Fibroblast of mammary gland (primary cell): ENCODE measurements at regions not wholly inside any gene's neighbourhood (a gene's known extent, or its start where the extent isn't known, plus 50 kb on each side); places are given as distances from the start of the nearest gene placed in this dataset.
"Not testable (repeated sequence)": the region's sequence is repeated elsewhere in the genome, so short reads cannot be mapped to it uniquely, and the experiment has no call there.

Source experiments
- DNase-seq: peaks from one replicate; pipeline ENCODE4 v3.0.0-alpha.2; 2010; ENCODE audit warnings: low read depth
- H3K4me3 ChIP-seq: 2 replicates; pipeline ENCODE4 v1.5.1; 2011; ENCODE audit warnings: low read depth, mild to moderate bottlenecking, low read length, moderate library complexity; ENCODE audit not compliant: control insufficient read depth
- TF ChIP-seq, protein P1 (sequence below): conservative IDR thresholded peaks from 2 replicates; pipeline ENCODE4 v1.5.1; 2011; ENCODE audit warnings: low read depth, low read length, inconsistent platforms; ENCODE audit not compliant: control insufficient read depth, insufficient read depth

DNA sequence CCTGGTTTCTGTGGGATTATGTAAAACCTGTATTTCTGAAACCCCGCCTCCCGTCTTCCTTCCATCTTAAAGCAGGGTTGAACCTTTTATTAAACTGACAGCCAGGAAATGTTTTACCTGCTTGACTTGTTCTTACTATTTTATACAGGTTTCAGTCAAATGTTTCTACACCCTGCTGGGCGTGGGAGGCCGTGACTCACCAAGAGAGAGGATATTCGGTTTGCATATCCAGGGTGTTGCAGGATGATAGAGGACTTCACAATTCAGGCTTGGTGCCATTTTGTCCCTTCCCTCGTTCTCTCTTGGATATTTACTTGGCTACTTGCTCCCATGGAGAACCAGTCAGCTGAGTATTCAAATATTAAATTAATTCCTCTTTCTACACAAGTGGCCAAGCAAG lies 69.7 kb downstream of the ARF6 start:
- no peak overlapping the region for H3K4me3 ChIP-seq
- peak; percentile 25 for DNase-seq
- TF ChIP-seq, protein P1, sequence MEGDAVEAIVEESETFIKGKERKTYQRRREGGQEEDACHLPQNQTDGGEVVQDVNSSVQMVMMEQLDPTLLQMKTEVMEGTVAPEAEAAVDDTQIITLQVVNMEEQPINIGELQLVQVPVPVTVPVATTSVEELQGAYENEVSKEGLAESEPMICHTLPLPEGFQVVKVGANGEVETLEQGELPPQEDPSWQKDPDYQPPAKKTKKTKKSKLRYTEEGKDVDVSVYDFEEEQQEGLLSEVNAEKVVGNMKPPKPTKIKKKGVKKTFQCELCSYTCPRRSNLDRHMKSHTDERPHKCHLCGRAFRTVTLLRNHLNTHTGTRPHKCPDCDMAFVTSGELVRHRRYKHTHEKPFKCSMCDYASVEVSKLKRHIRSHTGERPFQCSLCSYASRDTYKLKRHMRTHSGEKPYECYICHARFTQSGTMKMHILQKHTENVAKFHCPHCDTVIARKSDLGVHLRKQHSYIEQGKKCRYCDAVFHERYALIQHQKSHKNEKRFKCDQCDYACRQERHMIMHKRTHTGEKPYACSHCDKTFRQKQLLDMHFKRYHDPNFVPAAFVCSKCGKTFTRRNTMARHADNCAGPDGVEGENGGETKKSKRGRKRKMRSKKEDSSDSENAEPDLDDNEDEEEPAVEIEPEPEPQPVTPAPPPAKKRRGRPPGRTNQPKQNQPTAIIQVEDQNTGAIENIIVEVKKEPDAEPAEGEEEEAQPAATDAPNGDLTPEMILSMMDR = no peak

DNA sequence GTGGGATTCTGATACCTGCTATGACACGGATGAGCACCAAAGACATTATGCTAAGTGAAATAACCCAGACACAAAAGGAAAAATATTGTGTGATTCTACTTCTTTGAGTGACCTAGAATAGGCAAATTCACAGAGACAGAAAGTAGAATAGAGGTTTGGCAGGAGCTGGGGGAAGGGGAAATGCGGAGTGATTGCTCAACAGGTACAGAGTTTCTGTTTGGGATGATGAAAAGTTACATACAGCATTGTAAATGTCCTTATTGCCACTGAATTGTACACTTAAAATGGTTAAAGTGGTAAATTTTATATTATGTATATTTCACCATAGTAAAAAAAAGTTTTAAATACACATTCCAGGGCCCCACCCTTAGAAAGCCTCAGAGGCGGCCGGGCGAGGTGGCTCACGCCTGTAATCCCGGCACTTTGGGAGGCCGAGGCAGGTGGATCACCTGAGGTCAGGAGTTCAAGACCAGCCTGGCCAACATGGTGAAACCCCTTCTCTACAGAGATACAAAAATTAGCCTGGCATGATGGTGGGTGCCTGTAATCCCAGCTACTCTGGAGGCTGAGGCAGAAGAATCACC lies 72.3 kb downstream of the ARF6 start:
- DNase-seq, H3K4me3 ChIP-seq: not testable (repeated sequence)

DNA sequence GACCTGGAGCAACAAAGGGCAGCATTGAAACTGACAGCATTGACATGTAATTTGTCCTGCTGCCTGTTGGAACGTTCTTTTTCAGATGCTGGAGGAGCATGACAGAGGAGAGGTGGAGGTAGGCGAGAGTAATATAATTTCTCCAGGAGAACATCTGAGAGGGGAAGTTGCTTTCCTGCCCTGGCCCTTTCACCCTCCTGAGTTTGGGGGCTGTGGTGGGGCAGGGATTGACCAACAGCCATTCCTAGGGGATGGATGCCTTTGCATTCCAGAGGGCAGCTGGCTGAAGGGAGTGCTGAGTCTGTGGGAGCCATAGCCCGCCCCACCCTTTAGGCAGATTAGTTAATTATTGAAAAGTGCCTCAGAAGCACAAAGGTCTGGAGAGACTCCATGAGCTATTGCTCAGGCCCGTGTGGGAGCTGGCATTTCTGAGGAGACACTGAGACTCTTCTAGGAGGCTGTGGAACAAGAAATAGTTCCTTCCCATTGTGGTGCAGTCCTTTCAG lies 73.5 kb downstream of the ARF6 start:
- DNase-seq = no peak
- H3K4me3 ChIP-seq = no peak overlapping the region
- TF ChIP-seq, protein P1 = no peak

DNA sequence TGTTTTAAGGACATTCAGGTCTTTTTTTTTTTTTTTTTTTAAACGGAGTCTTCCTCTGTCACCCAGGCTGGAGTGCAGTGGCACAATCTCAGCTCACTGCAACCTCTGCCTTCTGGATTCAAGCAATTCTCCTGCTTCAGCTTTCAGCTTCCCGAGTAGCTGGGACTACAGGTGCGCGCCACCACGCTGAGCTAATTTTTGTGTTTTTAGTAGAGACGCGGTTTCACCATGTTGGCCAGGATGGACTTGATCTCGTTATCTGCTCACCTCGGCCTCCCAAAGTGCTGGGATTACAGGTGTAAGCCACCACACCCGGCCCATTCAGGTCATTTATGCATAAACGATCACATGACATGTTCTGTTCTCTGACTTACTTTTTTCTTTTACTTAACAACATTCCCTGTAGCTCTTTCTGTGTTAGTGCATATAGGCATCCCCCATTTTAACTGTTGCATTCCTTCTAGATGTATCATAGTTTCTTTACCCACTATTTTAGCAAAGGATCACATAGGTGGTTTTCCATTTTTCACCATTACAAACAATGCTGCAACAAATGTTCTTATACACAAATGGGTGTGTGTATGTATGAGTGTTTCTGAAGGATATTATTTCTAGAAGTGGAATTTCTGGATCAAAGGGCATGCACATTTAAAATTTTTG lies 74.2 kb downstream of the ARF6 start:
- H3K4me3 ChIP-seq = no peak overlapping the region
- DNase-seq = no peak
- TF ChIP-seq, protein P1 = no peak

DNA sequence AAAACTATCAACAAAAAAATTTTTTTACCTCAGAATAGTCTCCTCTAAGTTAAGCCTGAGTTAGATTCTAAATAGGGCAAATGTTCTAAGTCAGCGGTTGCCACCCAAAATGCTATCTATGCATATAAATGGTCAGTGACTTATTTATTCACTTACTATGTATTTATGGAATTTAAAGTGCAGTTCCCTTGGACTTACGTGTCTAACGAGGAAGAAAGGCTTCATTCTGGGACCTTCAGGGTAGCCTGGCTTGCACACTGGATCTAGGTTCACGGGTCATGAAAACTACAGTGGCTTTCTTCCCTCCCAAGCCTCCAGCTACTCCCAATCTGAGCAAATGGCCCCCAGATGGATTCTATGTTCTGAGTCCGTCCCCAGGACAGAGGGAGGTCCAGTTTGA lies 77.1 kb downstream of the ARF6 start:
- no peak overlapping the region for H3K4me3 ChIP-seq
- TF ChIP-seq, protein P1 = no peak

DNA sequence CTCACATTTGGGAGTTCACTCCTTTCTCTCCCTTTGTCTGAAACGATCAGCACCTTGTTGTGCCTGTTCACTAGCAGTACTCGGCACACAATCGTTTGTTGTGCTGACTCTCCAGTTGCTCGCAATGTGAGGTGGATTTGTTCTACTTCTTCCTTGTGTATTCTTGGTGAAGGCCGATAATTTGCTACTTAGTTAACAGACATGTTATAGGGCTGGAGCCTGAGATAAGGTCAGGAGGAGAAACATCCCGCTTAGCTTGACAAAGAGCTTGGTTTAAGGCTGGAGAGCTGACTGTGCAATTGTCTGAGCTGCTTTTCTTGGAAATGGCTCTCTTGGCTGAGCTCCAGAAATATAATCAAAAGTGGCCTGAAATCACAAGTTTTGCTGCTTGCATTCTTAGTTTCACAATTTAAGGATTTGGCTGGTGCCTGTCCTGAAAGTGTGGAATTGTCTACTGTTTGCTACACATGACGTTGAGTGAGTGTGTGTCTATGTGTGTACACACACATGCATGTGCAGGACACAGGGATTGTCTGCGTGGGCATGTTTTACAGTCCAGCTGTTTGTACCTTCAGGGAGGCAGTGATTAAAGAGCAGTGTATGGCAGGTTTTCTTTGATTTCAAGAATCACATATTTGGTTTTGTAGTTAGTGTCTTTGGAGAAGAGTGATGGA lies 77.7 kb downstream of the ARF6 start:
- no peak overlapping the region for H3K4me3 ChIP-seq
- TF ChIP-seq, protein P1 = no peak
- DNase-seq = peak; percentile 74

More for the DNA sequence above, 77.1 kb downstream of the ARF6 start:
- DNase-seq = no peak

DNA sequence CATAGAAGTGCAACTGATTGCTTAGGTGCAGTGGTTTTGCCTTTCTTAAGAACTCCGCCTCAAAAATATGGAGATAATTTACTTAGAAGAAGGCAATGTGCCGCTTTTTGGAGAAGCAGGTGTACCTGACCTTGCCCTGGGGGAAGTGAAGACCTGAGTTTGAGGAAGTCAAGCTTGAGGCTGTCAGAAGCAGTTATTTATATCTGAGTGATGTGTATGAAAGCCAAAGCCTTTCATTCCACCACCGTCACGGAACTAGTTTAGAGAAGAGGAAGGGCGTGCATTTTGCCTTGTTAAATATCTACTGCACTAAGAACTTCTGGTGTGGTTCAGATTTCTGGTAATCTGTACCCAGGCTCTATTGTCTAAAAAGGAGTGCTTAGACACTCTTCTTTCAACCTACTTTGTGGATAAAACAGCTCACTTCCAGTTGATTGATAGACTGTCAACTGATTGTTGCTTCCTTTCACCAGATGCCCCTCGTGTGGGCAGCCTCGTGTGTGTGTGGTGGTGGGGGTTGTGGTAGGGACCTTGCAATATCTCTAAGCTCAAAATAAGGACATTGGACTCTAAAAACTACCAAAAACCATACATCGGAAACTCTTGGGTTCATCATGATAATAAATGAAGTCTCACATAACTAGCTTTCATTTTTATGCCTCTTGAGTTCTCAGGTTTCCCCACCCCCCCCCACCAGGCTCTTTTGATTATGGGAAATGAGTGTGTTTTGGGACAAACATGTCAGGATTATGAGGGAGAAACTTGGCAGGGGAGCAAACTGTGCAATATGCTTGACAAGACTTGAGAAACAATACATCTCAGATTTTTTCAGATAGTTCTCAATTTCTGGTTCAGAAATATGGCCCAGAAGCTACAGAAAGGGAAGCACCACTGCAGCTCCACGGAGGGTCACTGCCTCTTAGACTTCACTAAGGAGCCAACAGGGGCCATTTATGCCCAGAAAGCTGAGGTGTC lies 78.6 kb downstream of the ARF6 start:
- no peak overlapping the region for H3K4me3 ChIP-seq
- DNase-seq = peak; percentile 80
- TF ChIP-seq, protein P1 = no peak
